H9 (cell line): ENCODE measurements at regions not wholly inside any gene's neighbourhood (a gene's known extent, or its start where the extent isn't known, plus 50 kb on each side); places are given as distances from the start of the nearest gene placed in this dataset.

Experiments
- DNase-seq: peaks from one replicate; pipeline ENCODE4 v3.0.0-alpha.2; 2017
- H2AFZ ChIP-seq: one replicate; pipeline ENCODE4 v1.6.1; 2013; ENCODE audit warnings: mild to moderate bottlenecking, low read length, control low read depth, moderate library complexity
- H2AK5ac ChIP-seq: 2 replicates; pipeline ENCODE4 v1.6.1; 2013; ENCODE audit warnings: low read length, control low read depth, mixed read lengths; ENCODE audit not compliant: insufficient read length
- H2BK120ac ChIP-seq: one replicate; pipeline ENCODE4 v1.6.1; 2013; ENCODE audit warnings: low read depth, mild to moderate bottlenecking, low read length, control low read depth, inconsistent platforms; ENCODE audit not compliant: poor library complexity, severe bottlenecking
- H2BK12ac ChIP-seq: 2 replicates; pipeline ENCODE4 v1.6.1; 2013; ENCODE audit warnings: low read length, control low read depth, mixed read lengths, low read depth; ENCODE audit not compliant: insufficient read length
- H2BK15ac ChIP-seq: 2 replicates; pipeline ENCODE4 v1.6.1; 2013; ENCODE audit warnings: low read depth, low read length, control low read depth
- H2BK20ac ChIP-seq: one replicate; pipeline ENCODE4 v1.6.1; 2013; ENCODE audit warnings: low read depth, mild to moderate bottlenecking, low read length, control low read depth, inconsistent platforms; ENCODE audit not compliant: poor library complexity, severe bottlenecking
- H2BK5ac ChIP-seq: 2 replicates; pipeline ENCODE4 v1.6.1; 2013; ENCODE audit warnings: low read length, control low read depth, mixed read lengths; ENCODE audit not compliant: insufficient read length
- H3K14ac ChIP-seq: 2 replicates; pipeline ENCODE4 v1.6.1; 2013; ENCODE audit warnings: low read length, control low read depth; ENCODE audit not compliant: insufficient read depth
- H3K18ac ChIP-seq: 2 replicates; pipeline ENCODE4 v1.6.1; 2013; ENCODE audit warnings: low read depth, mild to moderate bottlenecking, mixed read lengths, low read length, control low read depth; ENCODE audit not compliant: insufficient read length
- H3K23ac ChIP-seq: 2 replicates; pipeline ENCODE4 v1.6.1; 2013; ENCODE audit warnings: low read length, control low read depth, mixed read lengths, low read depth; ENCODE audit not compliant: insufficient read length
- H3K23me2 ChIP-seq: 2 replicates; pipeline ENCODE4 v1.6.1; 2013; ENCODE audit warnings: low read depth, mild to moderate bottlenecking, mixed read lengths, low read length, control low read depth; ENCODE audit not compliant: insufficient read length, poor library complexity, severe bottlenecking
- H3K27ac ChIP-seq: 2 replicates; pipeline ENCODE4 v1.5.1; 2013; ENCODE audit warnings: low read length, control low read depth, mixed read lengths, low read depth; ENCODE audit not compliant: insufficient read length
- H3K27me3 ChIP-seq: 2 replicates; pipeline ENCODE4 v1.6.1; 2013; ENCODE audit warnings: low read length, control low read depth, inconsistent platforms; ENCODE audit not compliant: insufficient read depth
- H3K4ac ChIP-seq: 2 replicates; pipeline ENCODE4 v1.6.1; 2013; ENCODE audit warnings: low read depth, mild to moderate bottlenecking, control low read depth, inconsistent platforms, low read length, moderate library complexity
- H3K4me1 ChIP-seq: 2 replicates; pipeline ENCODE4 v1.6.1; 2013; ENCODE audit warnings: low read length, control low read depth, inconsistent platforms; ENCODE audit not compliant: insufficient read depth
- H3K4me2 ChIP-seq: 2 replicates; pipeline ENCODE4 v1.6.1; 2013; ENCODE audit warnings: low read length, control low read depth, mixed read lengths; ENCODE audit not compliant: insufficient read length, insufficient read depth
- H3K56ac ChIP-seq: 2 replicates; pipeline ENCODE4 v1.6.1; 2013; ENCODE audit warnings: low read depth, mild to moderate bottlenecking, mixed read lengths, low read length, control low read depth; ENCODE audit not compliant: insufficient read length
- H3K79me1 ChIP-seq: 2 replicates; pipeline ENCODE4 v1.6.1; 2013; ENCODE audit warnings: low read depth, mild to moderate bottlenecking, moderate library complexity, low read length, control low read depth, inconsistent platforms; ENCODE audit not compliant: insufficient read depth, poor library complexity, severe bottlenecking
- H3K79me2 ChIP-seq: 2 replicates; pipeline ENCODE4 v1.6.1; 2013; ENCODE audit warnings: low read length, control low read depth, inconsistent platforms; ENCODE audit not compliant: insufficient read depth
- H3K9ac ChIP-seq: 2 replicates; pipeline ENCODE4 v1.6.1; 2013; ENCODE audit warnings: low read length, control low read depth, mixed read lengths; ENCODE audit not compliant: insufficient read length; ENCODE audit errors: extremely low read depth
- H3K9me3 ChIP-seq: one replicate; pipeline ENCODE4 v1.6.1; 2013; ENCODE audit warnings: low read depth, low read length, inconsistent platforms; ENCODE audit not compliant: control insufficient read depth
- H3T11ph ChIP-seq: one replicate; pipeline ENCODE4 v1.6.1; 2013; ENCODE audit warnings: mild to moderate bottlenecking, low read length, control low read depth, inconsistent platforms
- H4K20me1 ChIP-seq: one replicate; pipeline ENCODE4 v1.6.1; 2013; ENCODE audit not compliant: control insufficient read depth, insufficient read length, insufficient read depth
- H4K5ac ChIP-seq: 2 replicates; pipeline ENCODE4 v1.6.1; 2013; ENCODE audit warnings: low read depth, mild to moderate bottlenecking, mixed read lengths, low read length, control low read depth; ENCODE audit not compliant: insufficient read length
- H4K8ac ChIP-seq: replicated peaks from 2 replicates; pipeline ENCODE4 v1.6.1; 2013; ENCODE audit warnings: low read length, control low read depth, mixed read lengths, low read depth; ENCODE audit not compliant: insufficient read length
- H4K91ac ChIP-seq: 2 replicates; pipeline ENCODE4 v1.6.1; 2013; ENCODE audit warnings: low read depth, mild to moderate bottlenecking, moderate library complexity, mixed read lengths, low read length, control low read depth; ENCODE audit not compliant: insufficient read length
- H3K27ac Mint-ChIP-seq, 3 experiments: 2 replicates in 2 of 3; 3 replicates in 1 of 3; pipeline ENCODE4 v1.8.0; 2020 to 2021; ENCODE audit warnings: mixed read lengths in 3 of 3, mild to moderate bottlenecking in 1 of 3, moderate library complexity in 1 of 3
- H3K27me3 Mint-ChIP-seq: 2 replicates; pipeline ENCODE4 v1.8.0; 2021; ENCODE audit warnings: low read depth, mild to moderate bottlenecking, moderate library complexity, mixed read lengths
- H3K36me3 Mint-ChIP-seq, 3 experiments: 2 replicates in 2 of 3; 3 replicates in 1 of 3; pipeline ENCODE4 v1.8.0; 2020 to 2021; ENCODE audit warnings: low read depth in 3 of 3, mixed read lengths in 3 of 3; ENCODE audit not compliant: insufficient read depth in 1 of 3
- H3K4me1 Mint-ChIP-seq, 2 experiments: 2 replicates each; pipeline ENCODE4 v1.8.0; 2020; ENCODE audit warnings: mixed read lengths in 2 of 2
- H3K4me3 Mint-ChIP-seq, 2 experiments: 2 replicates in 1 of 2; 3 replicates in 1 of 2; pipeline ENCODE4 v1.8.0; 2020 to 2021; ENCODE audit warnings: mild to moderate bottlenecking in 2 of 2, mixed read lengths in 2 of 2, moderate library complexity in 1 of 2
- H3K9me3 Mint-ChIP-seq, 2 experiments: 2 replicates in 1 of 2; 3 replicates in 1 of 2; pipeline ENCODE4 v1.8.0; 2020; ENCODE audit warnings: mild to moderate bottlenecking in 2 of 2, mixed read lengths in 2 of 2, moderate library complexity in 1 of 2
- WGBS: extraction: QIAGEN DNeasy Blood & Tissue Kit; methylation state at CpG from one replicate; pipeline ENCODE4 v1.1.7; 2013; ENCODE audit warnings: missing lambda C conversion rate, low lambda C conversion rate, mixed read lengths; ENCODE audit not compliant: insufficient read length; ENCODE audit errors: extremely low coverage; 5-methylcytosine and 5-hydroxymethylcytosine counted together
- TF ChIP-seq, protein P1 (sequence below): fragments of 200-600 bp; sonication (generic); conservative IDR thresholded peaks from 3 replicates; pipeline ENCODE4 v1.8.0; 2021; ENCODE audit warnings: antibody characterized with exemption, mild to moderate bottlenecking

DNA sequence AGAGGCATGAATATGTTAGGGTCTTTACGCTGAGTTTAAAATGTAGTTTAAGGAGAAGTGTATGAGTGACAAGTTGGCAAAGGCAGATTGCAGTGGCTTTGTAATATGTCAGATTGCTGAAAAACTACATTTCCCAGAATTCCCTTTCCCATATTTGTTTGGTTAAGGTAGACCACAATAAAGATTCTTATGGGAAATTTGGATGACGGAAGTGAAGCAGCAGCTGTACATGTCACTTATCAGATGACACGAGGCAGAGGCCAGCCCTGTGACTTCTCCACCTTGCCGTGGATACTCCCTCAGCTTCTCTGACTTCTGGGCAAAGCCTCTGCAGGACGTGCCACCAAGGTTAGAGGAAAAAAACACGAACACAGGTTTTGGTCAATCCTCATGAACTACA, 229.7 kb upstream of the DKK2 start:
- no peak for DNase-seq
- no peak overlapping the region for H3T11ph ChIP-seq
- no peak overlapping the region for H3K4me3 Mint-ChIP-seq
- no peaks in the 10 kb centered on the region for H3K9me3 Mint-ChIP-seq
- WGBS, result no CpG with 5 or more reads among the region's 6 CpGs
- H2BK120ac ChIP-seq, result no peak overlapping the region
- no peaks in the 10 kb centered on the region for H3K23me2 ChIP-seq
- H2AK5ac ChIP-seq, result no peak overlapping the region
- H4K20me1 ChIP-seq, result no peaks in the 10 kb centered on the region
- H2BK5ac ChIP-seq, result no peak overlapping the region
- TF ChIP-seq, protein P1, sequence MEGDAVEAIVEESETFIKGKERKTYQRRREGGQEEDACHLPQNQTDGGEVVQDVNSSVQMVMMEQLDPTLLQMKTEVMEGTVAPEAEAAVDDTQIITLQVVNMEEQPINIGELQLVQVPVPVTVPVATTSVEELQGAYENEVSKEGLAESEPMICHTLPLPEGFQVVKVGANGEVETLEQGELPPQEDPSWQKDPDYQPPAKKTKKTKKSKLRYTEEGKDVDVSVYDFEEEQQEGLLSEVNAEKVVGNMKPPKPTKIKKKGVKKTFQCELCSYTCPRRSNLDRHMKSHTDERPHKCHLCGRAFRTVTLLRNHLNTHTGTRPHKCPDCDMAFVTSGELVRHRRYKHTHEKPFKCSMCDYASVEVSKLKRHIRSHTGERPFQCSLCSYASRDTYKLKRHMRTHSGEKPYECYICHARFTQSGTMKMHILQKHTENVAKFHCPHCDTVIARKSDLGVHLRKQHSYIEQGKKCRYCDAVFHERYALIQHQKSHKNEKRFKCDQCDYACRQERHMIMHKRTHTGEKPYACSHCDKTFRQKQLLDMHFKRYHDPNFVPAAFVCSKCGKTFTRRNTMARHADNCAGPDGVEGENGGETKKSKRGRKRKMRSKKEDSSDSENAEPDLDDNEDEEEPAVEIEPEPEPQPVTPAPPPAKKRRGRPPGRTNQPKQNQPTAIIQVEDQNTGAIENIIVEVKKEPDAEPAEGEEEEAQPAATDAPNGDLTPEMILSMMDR, result no peak
- H3K4me2 ChIP-seq, result no peak overlapping the region
- H2BK12ac ChIP-seq, result no peak overlapping the region
- no peaks in the 10 kb centered on the region for H3K9me3 ChIP-seq
- no peak overlapping the region for H2BK20ac ChIP-seq
- H3K14ac ChIP-seq, result no peak overlapping the region
- H3K9ac ChIP-seq, result no peak overlapping the region
- no peaks in the 10 kb centered on the region; a peak in 1 of 7 replicates for H3K36me3 Mint-ChIP-seq
- no peak overlapping the region for H4K91ac ChIP-seq
- no peaks in the 10 kb centered on the region for H3K4me1 ChIP-seq
- H4K5ac ChIP-seq, result no peak overlapping the region
- H3K79me1 ChIP-seq, result no peaks in the 10 kb centered on the region
- H3K4me1 Mint-ChIP-seq, result peaks cover 6 to 7% of the 10 kb centered on the region in 2 experiments; a peak in 3 of 4 replicates
- no peak overlapping the region for H3K56ac ChIP-seq
- no peak overlapping the region for H2AFZ ChIP-seq
- no peak overlapping the region for H3K27ac Mint-ChIP-seq
- H2BK15ac ChIP-seq, result no peak overlapping the region
- no peak overlapping the region for H3K4ac ChIP-seq
- H3K27ac ChIP-seq, result no peak overlapping the region
- H3K18ac ChIP-seq, result no peak overlapping the region
- no peak overlapping the region for H4K8ac ChIP-seq
- H3K23ac ChIP-seq, result no peak overlapping the region
- H3K27me3 ChIP-seq, result no peaks in the 10 kb centered on the region
- H3K27me3 Mint-ChIP-seq, result no peaks in the 10 kb centered on the region
- no peaks in the 10 kb centered on the region for H3K79me2 ChIP-seq
